GM19351 (cell line): ENCODE measurements at regions not wholly inside any gene's neighbourhood (a gene's known extent, or its start where the extent isn't known, plus 50 kb on each side); places are given as distances from the start of the nearest gene placed in this dataset.

ENCODE experiments used
- ATAC-seq: cut with Tn5 transposase; IDR thresholded peaks from one replicate; pipeline ENCODE4 v1.9.1; 2021; ENCODE audit warnings: mild to moderate bottlenecking, moderate library complexity; ENCODE audit not compliant: unreplicated experiment

DNA sequence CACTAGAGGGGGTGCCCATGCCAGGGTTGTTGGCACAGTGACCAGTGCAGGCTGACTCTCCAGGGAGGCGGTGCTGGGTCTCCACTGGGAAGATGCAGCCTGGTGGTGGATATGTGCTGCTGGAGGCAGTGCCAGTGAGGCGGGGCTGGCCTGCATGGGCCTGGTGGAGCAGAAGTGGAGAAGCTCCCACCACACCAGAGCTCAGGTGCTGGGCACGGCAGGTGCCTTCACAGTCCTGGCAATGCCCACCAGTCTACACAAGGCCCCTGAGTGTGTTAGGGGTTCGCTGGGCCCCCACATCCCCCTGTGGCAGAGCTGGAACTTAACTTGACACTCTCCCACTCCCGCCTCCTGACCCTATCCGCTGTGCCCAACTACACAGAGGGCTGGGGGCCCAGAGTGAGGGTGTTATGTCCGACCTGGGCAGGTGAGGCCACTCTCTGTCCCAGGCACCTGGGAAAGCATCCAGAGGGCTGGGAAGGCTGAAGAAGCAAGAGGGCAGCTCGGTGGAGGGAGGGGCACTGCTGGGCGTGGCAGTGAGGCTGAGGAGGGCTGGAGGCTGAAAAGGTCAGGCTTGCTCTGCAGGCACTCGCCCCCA, 102.4 kb upstream of the B3GAT1 start:
- no peak for ATAC-seq

DNA sequence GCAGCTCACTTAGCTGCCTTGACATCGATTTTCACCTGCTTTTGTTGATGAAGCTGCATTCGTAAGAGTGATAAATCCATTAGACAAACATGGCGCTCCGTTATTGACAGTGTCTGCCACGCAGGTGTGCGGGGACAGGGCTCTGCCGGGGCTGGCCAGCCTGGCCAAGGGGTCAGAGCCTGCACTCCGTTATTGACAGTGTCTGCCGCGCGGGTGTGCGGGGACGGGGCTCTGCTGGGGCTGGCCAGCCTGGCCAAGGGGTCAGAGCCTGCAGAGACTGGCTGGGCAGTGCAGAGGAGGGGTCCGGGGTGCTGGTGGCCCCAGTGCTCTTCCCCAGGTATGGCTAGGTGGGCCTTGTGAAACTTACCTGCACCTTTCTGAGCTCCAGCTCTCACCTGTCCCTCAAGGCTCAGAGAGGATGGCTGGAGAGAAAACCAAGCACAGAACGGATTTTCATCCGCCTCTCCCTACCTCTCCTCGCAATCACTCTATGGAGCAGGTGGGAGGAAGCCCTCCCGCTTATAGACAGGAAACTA, 101.6 kb upstream of the B3GAT1 start:
- no peak for ATAC-seq

DNA sequence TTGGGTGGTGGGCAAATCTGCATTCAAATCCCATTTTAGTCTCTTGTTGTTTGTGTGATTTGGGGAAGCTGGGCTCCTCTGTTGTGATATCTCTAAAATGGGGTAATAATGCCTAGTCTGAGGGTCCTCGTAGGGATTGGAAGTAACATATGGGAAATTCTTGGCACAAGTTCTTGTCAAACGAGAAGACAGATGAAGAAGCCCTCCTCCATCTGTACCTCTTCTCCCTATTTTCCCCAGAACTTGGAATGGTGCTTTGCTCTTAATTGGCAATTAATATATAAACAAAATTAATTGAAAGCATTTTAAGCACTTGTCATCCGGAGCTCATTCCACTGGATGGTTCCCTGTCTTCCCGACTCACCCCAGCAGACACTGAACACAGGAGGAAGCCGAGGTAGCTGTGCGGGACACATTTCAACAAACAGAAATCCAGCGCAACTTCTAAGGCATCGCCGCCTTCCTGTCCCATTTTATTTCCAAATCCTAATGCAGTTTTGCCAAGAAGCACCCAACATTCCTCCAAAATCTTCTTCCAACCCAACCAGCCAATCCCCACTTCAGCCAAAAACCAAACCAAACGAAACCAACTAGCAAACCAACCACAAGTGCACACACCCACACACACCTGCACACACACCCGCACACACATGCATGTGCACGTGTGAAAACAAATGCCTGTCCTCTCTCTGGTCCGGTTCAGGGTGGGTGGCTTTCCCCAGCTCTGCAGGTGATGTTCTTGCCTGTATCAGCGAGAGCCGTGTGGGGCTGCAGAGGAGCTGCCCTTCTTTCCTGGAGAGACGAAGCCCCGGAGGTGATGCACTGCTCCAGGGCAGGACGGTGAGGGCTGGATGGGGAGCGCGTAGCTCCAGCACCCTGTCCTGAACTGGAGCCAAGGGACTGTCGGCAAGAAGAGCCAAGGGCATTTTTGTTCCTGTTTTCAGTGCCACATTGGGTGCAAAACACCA, 100.8 kb upstream of the B3GAT1 start:
- no peak for ATAC-seq

DNA sequence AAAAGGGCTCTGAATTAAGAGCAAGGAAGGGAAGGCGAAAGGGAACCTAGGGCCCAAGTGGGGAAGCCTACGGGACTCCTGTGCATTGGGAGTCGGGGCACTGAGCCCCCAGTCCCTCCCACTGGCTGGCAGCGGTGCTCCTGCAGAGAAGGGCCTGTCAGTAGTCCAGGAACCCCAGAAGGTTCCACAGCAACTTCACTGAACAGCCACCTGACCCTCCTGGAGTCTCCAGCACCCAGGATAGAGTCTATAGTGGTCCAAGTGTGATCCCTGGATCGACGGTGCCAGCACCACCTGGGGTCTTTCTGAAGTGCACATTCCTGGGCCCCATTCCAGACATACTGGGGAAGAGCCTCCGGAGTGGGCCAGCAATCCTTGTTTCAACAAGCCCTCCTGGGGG, 100.0 kb upstream of the B3GAT1 start:
- ATAC-seq = no peak

DNA sequence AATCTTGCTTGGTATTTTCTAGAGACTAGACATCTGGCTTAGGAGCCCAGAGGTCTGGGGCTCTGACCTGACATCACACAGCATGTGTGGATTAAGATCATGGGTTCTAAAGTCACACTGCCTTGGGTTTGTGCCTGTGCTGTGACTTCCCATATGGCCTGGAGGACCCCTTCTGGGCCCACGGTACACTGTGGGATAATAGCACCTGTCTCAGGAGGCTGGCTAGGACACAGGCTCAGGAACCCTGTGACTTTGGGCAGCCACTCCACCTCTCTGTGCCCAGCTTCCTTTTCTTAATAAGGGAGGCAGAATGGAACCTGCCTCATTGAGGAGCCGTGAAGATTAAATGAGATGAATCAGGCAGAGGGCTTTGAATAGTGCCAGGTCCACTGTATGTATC, 99.2 kb upstream of the B3GAT1 start:
- no peak for ATAC-seq

DNA sequence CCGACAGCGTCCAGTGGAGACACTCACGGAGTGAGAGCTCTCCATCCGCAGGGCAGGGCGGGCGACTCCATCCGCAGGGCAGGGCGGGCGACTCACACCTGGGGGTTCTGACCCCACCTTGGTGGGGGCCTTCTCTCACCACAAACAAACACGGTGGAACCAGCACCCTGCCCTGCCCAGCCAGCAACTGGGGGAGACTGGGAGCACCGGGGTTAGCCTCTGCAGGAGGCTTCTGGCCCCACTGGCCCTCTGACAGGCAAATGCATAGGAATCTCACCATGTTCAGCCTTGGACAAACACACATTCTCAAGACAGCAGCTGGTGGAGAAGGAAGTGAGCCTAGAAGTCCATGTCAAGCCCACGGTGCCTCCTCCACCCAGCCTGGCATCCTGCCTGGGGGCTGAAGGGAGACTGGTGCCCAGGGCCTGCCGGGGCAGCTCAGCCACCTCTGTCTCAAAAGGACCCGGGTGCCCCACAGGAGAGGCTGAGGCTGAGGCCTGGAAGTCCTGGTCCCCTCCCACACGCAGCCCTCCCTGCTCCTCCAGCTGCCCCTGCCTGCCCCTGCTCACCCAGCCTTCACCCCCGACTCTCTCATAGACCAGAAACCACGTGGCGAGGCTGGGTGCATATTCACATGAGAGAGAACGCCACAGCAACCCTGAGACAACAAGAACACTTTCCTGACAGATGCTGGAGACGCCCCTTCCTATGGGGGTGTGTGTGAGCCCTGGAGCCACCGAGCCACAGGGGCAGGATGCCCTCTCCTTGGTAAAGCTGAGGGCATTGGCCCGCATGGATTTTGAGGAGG, 98.4 kb upstream of the B3GAT1 start:
- ATAC-seq = no peak

DNA sequence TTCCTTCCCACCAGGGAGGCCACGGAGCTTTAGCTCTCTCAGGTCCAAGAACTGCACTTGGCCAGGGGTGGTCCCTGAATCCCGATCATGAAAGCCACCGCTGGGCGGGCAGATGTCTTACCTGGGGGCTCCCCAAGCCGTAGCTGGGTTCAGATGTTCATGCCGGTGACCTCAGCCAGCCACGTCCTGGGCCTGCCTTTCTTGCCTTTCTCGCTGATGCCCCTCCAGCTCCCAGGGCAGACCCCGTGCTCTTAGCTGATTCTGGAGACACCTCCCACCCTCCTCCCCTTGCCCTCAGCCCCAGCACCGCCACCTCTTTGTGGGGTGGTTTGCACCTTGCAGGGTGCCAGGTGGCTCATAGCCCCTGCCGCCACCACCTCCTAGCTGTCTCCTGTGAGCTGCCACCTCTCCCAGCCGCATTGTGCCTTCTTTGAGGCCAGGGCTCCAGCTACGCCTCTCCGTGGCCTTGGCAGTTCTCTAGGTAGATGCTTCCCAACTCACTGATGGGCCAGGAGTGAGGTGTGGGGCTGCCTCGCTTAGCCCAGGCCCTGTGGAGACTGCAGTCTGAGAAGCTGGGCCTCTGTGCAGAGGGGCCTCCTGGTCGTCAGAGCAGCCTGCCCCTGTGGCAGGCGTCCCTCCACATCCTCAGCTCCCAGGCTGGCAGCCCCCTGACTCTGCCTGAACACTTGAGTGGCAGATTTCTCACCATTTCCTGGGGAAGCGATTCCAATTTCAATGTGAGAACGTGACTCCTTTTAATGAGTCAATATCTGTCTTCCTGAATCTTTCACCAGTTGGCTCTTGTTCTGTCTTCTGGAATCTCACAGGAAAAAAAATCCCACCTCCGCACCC, 97.6 kb upstream of the B3GAT1 start:
- no peak for ATAC-seq

DNA sequence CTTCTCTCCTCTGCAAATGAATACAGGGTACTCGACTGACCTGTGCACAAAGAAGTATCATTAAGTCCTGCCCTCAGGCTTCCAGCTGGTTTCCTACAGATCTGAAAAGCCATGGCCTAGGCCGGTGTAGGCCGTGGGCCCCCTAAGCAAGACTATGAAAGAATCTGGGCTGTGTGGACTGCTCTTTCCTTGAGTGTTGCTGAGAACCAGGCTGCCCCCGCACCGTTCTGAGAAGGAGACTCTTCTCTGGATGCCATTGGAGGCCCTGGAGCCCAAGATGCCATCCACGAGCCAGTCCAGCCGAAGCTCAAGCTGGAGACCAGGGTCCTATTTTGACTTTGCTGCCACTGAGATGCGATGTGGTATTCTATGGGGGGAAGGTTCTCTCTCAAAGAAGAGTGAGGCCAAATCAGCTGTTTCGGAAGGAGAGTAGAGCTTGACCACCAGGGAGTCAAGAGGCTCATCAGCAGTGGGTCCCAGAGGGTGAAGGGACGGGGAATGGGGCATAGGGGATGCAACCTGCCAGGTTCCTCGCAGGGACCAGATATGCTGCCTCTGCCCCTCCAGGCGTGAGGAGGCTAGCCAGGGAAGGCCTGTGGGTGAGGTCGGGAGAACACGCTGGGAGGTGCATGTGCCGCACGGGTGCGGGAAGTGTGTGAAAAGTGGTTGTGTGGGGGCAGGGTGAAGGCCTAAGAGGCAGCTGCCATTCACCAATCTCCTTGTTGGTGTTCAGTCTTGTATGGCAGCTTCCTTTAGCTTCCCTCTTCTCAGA, 96.4 kb upstream of the B3GAT1 start:
- no peak for ATAC-seq

DNA sequence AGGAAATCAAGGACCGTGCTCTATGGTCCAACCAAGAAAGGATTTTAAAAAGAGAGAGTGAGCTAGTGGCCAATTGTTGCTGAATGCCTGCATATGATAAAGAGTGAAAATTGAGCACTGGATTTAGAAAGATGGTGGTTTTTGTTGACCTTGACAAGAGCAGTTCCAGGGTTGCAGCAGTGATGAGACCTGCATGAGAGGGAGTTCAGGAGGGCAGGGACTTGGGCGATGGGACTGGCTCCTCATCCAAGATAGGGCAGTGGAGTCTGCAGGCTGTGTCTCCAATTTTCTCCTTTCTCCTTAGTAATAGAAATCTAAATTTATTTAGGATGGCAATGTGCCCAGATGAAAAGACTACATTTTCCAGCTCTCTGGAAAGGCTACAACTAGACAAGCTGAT, 94.0 kb upstream of the B3GAT1 start:
- ATAC-seq = no peak

DNA sequence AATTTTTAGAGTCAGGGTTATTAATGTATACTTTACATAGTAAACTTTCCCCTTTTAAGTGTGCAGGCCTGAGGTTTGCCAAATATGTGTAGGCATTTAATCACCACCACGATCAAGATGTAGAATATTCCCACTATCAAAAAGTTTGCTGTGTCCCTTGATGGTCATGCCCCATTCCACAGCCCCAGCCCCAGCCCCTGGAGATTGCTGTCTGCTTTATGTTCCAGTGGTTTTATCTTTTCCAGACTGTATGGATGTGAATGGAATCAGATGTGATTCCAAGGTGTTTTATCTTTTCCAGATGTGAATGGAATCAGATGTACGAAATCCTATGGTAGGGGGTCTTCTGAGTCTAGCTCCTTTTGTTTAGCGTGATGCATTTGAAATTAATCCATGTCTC, 93.1 kb upstream of the B3GAT1 start:
- no peak for ATAC-seq

DNA sequence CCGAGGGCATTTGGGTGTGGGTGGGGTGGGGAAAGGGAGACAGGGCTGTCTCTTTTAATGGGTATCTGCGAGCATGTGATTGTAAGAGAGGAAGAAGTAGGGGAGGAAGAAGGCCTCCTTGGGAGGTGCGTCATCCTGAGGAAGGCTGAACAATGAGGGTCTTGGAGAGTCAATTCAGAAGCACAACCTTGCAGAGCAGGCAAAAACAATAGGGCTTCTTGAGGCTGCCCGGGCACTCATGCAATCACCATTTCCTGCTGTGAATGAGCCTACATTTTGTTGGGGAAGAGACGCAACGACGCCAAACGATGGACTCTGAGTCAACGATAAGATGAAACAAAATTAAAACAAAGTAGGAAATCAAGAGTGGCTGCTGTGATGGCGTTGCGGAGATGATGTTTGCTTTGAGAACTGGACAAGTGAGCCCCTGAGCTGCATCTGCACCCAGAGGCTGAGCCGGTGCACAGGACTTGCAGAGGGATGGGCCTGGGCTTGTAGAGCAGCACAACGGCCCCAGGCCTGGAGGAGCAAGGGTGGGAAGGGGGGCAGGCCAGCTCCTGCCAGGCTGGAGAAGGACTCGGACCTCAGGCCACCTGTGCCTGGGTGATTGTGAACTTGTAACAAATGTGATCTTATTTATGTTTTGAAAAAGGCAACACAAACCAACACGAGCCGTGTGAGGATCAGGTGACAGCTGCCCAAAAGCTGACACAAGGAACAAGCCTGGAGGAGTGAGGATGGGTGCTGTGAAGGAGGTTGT, 92.3 kb upstream of the B3GAT1 start:
- no peak for ATAC-seq

DNA sequence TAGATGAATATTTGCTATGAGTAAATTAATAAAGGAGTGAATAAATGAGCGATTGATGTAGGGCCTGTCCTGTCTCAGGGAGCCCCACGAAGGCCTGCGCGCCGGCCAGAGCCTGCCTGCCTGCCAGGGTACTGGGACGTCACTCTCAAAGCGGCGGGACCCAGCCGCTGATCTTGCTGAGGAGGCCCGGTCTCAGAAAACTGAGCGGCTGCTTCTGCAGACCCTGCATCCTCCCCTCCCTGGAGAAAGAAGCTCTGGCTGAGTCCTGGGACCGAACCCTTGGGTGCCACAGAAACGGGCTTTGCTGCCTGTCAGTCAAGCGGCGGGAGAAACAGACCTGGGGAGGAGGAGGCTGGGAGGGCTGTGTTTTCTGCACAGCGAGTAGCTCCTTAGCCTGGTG, 91.6 kb upstream of the B3GAT1 start:
- ATAC-seq = no peak

DNA sequence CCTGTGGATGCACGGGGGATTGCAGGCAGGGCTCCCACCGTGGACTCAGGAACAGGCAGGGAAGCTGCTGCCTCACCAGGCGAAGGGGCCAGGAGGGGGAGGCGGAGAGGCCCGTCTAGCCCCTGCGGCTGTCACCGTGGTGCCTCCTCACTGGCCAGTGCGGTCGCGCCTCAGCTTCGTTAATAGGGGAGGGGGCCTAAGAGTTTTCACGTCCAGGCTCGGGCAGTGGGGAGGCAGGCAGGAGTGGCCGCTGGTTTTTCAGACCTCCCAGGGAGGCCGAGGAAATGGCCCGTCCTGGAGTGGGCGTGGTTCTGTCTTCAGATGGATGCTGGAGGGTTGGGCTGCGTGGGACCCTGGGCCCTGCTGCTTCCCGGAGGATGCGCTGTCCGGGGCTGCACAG, 91.1 kb upstream of the B3GAT1 start:
- no peak for ATAC-seq

DNA sequence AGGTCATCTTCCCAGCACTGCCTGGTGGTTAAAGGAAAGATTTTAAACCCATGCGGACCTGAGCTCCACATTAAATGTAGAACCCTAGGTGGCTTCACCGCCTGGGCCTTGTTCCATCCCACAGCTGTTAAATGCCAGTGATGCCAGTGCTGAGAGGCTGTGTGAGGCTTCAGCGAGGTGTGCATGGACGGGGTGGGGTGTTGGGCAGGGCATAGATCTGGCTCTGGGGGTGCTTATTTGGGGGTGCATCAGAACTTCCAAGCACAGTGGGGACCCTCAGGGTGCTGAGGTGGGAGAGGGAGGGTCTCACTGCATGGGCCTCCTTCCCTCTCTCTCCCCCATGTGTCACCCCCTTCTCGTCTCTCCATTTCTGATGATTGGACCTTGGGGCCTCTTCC, 90.1 kb upstream of the B3GAT1 start:
- ATAC-seq = no peak

DNA sequence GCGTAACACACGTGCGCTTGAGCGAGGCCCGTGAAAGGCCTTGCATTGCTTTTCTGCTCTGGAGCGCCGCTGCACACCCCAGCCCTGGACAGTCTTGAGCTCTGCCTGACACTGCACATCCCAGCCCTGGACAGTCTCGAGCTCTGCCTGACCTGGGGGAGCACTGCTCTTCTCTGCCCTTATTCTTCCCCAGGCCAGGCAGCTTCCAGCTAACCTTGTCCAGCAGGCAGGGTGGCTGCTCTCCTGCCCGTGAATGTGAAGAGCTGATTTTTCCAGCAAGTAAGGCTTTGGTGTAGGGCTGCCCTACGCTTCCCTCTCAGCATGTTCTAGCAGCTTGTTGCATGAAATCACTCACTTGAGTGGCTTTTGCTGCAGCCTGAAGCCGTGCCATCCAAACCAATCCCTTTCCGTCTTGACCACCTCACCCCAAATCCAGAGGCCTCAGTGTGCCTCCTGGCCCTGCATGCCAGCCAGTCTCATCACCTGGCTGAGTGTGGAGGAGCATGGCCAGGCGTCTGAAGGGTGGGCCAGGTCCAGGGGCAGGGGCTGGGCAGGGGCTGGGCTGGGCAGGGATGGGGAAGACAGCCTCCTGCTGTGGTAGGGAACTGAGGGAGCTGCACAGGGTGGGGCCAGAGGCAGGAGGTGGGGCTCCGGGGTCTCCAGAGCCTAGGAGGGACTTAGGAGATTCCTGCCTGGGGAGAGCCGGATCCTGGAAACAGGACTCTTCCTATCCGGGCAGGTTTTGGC, 89.5 kb upstream of the B3GAT1 start:
- no peak for ATAC-seq

DNA sequence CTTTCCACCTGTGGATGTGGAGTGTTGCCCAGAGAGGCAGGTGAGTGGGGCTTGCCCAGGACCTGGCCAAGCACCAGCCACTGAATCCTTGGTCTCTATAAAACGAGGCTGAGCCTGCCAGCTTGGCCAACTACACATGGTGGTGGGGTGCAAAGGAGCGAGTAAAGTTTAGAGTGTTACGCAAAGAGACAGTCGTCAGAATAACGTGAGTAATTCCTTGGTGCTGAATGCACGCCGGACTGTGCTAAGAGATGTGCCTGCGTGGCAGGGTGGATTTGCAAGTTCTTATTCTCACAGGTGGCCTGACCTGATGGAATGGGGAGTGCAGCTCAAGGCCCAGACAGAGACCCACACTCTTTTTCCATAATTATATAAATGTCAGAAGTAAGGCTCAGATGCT, 88.6 kb upstream of the B3GAT1 start:
- no peak for ATAC-seq

DNA sequence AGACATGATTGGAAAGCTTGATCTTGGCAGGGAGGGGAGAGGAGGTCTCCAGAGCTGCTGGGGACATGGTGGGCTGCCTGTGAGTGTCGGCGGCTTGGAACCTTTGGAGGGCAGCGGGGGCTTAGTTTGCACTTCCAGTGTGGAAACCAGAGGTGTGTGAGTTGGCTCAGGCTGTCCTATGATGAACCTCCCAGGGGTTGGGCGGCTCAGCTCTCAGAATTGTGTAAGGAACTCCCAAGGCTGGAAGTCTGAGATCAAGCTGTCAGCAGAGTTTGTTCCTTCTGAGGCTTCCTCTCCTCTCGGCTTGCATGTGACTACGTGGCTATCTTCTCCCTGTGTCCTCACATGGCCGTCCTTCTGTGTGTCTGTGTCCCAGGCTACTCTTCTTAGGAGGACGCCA, 87.9 kb upstream of the B3GAT1 start:
- no peak for ATAC-seq
